DOHH2 (cell line): ENCODE measurements at regions not wholly inside any gene's neighbourhood (a gene's known extent, or its start where the extent isn't known, plus 50 kb on each side); places are given as distances from the start of the nearest gene placed in this dataset.

ENCODE experiments used
- H3F3A ChIP-seq: fragments of 200-600 bp; sonication (generic), shearing (Covaris generic); 2 replicates; pipeline ENCODE4 v1.6.0; 2016; ENCODE audit warnings: antibody characterized with exemption, mild to moderate bottlenecking; ENCODE audit not compliant: control insufficient read depth, insufficient read depth
- H3K27ac ChIP-seq: fragments of 200-600 bp; sonication (generic); 2 replicates; pipeline ENCODE4 v1.5.1; 2014; ENCODE audit warnings: low read depth, mild to moderate bottlenecking, low read length, moderate library complexity
- H3K27me3 ChIP-seq: fragments of 200-600 bp; sonication (generic); 2 replicates; pipeline ENCODE4 v1.6.1; 2014; ENCODE audit warnings: mild to moderate bottlenecking, low read length, mixed read lengths; ENCODE audit not compliant: control insufficient read depth
- H3K36me3 ChIP-seq: fragments of 200-600 bp; sonication (generic); 2 replicates; pipeline ENCODE4 v1.6.1; 2014; ENCODE audit warnings: mild to moderate bottlenecking, low read length, moderate library complexity, mixed read lengths; ENCODE audit not compliant: control insufficient read depth
- H3K4me1 ChIP-seq: fragments of 200-600 bp; sonication (generic); 2 replicates; pipeline ENCODE4 v1.6.1; 2014; ENCODE audit warnings: mild to moderate bottlenecking, low read length, mixed read lengths; ENCODE audit not compliant: control insufficient read depth
- H3K4me2 ChIP-seq: fragments of 200-600 bp; sonication (generic); 2 replicates; pipeline ENCODE4 v1.6.0; 2014; ENCODE audit warnings: mild to moderate bottlenecking, low read length, moderate library complexity
- H3K4me3 ChIP-seq: fragments of 200-600 bp; sonication (generic); 2 replicates; pipeline ENCODE4 v1.5.1; 2014; ENCODE audit warnings: mild to moderate bottlenecking, low read length, mixed read lengths
- H3K79me2 ChIP-seq: fragments of 200-600 bp; sonication (generic); 2 replicates; pipeline ENCODE4 v1.6.1; 2014; ENCODE audit warnings: mild to moderate bottlenecking, low read length, mixed read lengths; ENCODE audit not compliant: control insufficient read depth
- H3K9me2 ChIP-seq: fragments of 200-600 bp; sonication (generic); replicated peaks from 2 replicates; pipeline ENCODE4 v1.6.1; 2014; ENCODE audit warnings: mild to moderate bottlenecking, low read length, mixed read lengths; ENCODE audit not compliant: control insufficient read depth
- H3K9me3 ChIP-seq: fragments of 200-600 bp; sonication (generic); 2 replicates; pipeline ENCODE4 v1.6.1; 2014; ENCODE audit warnings: antibody characterized with exemption, low read length, mixed read lengths; ENCODE audit not compliant: control insufficient read depth, insufficient read depth
- H4K20me1 ChIP-seq: fragments of 200-600 bp; sonication (generic); 2 replicates; pipeline ENCODE4 v1.6.0; 2014; ENCODE audit warnings: low read depth, mild to moderate bottlenecking, antibody characterized with exemption, low read length, moderate library complexity; ENCODE audit not compliant: control insufficient read depth, insufficient read depth
- EZH2phosphoT487 ChIP-seq: fragments of 200-600 bp; sonication (generic); IDR thresholded peaks from 2 replicates; pipeline ENCODE4 v1.6.1; 2017; ENCODE audit warnings: borderline replicate concordance, mild to moderate bottlenecking, antibody characterized with exemption, low read length, moderate library complexity, mixed read lengths
- TF ChIP-seq, protein P1 (sequence below): fragments of 200-600 bp; sonication (generic); IDR thresholded peaks from one replicate; pipeline ENCODE4 v1.5.1; 2014; ENCODE audit warnings: antibody characterized with exemption, mild to moderate bottlenecking, low read depth, low read length; ENCODE audit not compliant: poor library complexity, severe bottlenecking

DNA sequence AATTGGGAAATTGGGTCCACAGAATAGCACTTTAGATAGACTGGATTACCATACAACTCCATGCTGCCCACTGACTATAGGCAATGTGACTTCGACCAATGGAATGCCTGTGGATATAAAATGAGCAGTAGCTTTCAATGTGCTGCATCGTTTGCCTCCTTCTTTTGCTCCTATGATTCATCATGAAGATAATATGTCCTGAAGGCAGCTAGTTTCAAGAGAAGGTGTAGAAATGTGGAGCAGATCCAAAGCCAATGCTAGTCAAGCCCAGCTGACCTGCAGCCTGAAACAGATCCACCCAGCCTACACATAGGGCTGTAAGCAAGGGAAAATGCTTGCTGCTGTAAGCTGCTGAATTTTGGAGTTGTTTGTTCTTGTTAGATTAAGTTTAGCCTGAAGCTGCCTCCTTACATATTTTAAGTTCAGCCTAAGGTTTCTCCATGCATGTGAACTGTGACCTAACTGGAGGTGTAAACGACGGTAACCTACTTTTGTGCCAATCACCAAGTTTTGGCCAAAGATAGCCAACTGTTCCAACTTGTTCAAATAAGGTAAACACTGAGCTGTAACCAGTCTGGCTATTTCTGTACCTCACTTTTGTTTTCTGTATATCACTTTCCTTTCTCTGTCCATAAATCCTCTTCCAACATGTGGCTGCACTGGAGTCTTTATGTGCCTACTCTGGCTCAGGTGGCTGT, 169.1 kb upstream of the AVPR1A start:
- Histone ChIP-seq H3K36me3 (no peaks in the 10 kb centered on the region), H3K79me2 (no peaks in the 10 kb centered on the region), H3F3A (no peaks in the 10 kb centered on the region), H3K4me3 (no peak overlapping the region), H3K4me1 (no peaks in the 10 kb centered on the region), H3K27me3 (no peaks in the 10 kb centered on the region), H4K20me1 (no peaks in the 10 kb centered on the region), H3K9me3 (no peaks in the 10 kb centered on the region), H3K4me2 (no peak overlapping the region), H3K9me2 (no peaks in the 10 kb centered on the region), H3K27ac (no peak overlapping the region)
- no peak for TF ChIP-seq EZH2phosphoT487

DNA sequence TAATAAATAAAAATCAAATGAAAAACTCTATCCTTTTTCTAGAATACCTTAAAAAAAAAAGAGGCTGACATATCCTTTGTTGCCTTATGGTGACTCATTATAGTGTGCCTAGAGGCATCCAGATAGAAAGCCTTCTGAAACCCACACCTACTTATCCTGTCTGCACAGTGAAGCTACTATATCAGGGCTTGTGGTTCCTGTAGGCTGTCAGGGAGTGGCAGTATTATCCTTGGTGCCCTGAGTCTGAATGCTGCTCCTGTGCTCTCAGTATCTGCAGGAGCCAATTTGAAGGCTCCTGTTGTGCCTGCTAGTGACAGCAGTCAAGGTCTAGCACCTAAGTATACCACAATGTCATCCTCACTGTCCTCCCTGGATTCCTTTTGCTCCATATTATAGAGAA, 168.4 kb upstream of the AVPR1A start:
- no peak for TF ChIP-seq EZH2phosphoT487
- TF ChIP-seq, protein P1, sequence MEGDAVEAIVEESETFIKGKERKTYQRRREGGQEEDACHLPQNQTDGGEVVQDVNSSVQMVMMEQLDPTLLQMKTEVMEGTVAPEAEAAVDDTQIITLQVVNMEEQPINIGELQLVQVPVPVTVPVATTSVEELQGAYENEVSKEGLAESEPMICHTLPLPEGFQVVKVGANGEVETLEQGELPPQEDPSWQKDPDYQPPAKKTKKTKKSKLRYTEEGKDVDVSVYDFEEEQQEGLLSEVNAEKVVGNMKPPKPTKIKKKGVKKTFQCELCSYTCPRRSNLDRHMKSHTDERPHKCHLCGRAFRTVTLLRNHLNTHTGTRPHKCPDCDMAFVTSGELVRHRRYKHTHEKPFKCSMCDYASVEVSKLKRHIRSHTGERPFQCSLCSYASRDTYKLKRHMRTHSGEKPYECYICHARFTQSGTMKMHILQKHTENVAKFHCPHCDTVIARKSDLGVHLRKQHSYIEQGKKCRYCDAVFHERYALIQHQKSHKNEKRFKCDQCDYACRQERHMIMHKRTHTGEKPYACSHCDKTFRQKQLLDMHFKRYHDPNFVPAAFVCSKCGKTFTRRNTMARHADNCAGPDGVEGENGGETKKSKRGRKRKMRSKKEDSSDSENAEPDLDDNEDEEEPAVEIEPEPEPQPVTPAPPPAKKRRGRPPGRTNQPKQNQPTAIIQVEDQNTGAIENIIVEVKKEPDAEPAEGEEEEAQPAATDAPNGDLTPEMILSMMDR, result no peak
- Histone ChIP-seq H3K9me3 (no peaks in the 10 kb centered on the region), H3K4me3 (no peak overlapping the region), H4K20me1 (no peaks in the 10 kb centered on the region), H3K4me1 (no peaks in the 10 kb centered on the region), H3F3A (no peaks in the 10 kb centered on the region), H3K36me3 (no peaks in the 10 kb centered on the region), H3K27ac (no peak overlapping the region), H3K9me2 (no peaks in the 10 kb centered on the region), H3K79me2 (no peaks in the 10 kb centered on the region), H3K27me3 (no peaks in the 10 kb centered on the region), H3K4me2 (no peak overlapping the region)

DNA sequence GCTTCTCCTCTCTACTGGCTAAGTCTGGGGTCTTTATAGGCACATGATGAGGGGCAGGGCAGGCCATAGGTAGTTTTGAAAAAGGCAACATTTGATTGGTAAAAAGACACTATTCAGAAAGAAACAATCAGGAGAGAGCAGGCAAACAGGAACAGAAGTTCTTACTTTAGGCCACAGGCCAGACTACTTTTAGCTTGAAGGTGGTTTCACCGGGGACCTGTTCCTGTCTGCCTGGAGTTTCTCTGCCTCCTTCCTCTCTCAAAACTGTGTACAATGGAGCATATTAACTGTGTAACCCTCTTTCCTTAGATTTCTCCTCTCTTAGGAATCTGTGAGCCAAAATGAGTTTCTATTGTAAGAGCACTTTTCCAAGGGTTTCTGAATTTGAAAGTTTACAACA, 167.9 kb upstream of the AVPR1A start:
- Histone ChIP-seq H3K9me2 (no peaks in the 10 kb centered on the region), H3K36me3 (no peaks in the 10 kb centered on the region), H3K4me3 (no peak overlapping the region), H3F3A (no peaks in the 10 kb centered on the region), H3K9me3 (no peaks in the 10 kb centered on the region), H3K4me1 (no peaks in the 10 kb centered on the region), H3K79me2 (no peaks in the 10 kb centered on the region), H3K4me2 (no peak overlapping the region), H4K20me1 (no peaks in the 10 kb centered on the region), H3K27ac (no peak overlapping the region), H3K27me3 (no peaks in the 10 kb centered on the region)
- TF ChIP-seq, protein P1, result no peak
- TF ChIP-seq EZH2phosphoT487, result no peak

DNA sequence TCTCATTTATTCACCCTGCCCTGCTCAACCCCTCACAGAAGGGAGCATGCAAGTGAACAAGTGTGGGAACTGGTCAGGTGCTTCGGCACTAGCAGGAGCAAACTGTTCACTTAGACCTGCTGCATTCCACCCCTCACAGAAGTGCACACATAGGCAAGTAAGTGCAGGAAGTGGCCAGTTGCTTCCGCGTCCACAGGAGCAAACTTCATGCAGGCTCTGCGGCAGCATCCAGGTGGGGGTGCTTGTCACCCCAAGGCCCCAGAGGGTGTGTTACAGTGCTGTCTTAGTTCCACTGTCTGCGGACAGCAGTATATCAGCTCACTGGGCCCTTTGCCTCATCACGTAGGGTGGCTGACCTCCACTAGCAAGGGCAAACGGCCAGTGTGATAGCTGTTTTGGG, 167.3 kb upstream of the AVPR1A start:
- Histone ChIP-seq H3K9me3 (no peaks in the 10 kb centered on the region), H3K27ac (no peak overlapping the region), H3K4me1 (no peaks in the 10 kb centered on the region), H3K36me3 (no peaks in the 10 kb centered on the region), H3K79me2 (no peaks in the 10 kb centered on the region), H3F3A (no peaks in the 10 kb centered on the region), H3K9me2 (no peaks in the 10 kb centered on the region), H3K4me2 (no peak overlapping the region), H4K20me1 (no peaks in the 10 kb centered on the region), H3K27me3 (no peaks in the 10 kb centered on the region), H3K4me3 (no peak overlapping the region)
- TF ChIP-seq, protein P1, result no peak
- no peak for TF ChIP-seq EZH2phosphoT487
